HL-60 (cell line): ENCODE measurements at regions not wholly inside any gene's neighbourhood (a gene's known extent, or its start where the extent isn't known, plus 50 kb on each side); places are given as distances from the start of the nearest gene placed in this dataset.
"Not testable (repeated sequence)": the region's sequence is repeated elsewhere in the genome, so short reads cannot be mapped to it uniquely, and the experiment has no call there.

Experiments
- DNase-seq, 2 experiments: peaks; one replicate each; pipeline ENCODE4 v3.0.0-alpha.2; 2010 to 2020; ENCODE audit warnings: low read depth in 1 of 2, low spot score in 1 of 2
- H3K27ac ChIP-seq: fragments of 250-450 bp; sonication (Bioruptor Pico); replicated peaks from 2 replicates; pipeline ENCODE4 v1.5.1; 2020; ENCODE audit warnings: mild to moderate bottlenecking, moderate library complexity
- H3K27me3 ChIP-seq: fragments of 250-450 bp; sonication (Bioruptor Pico); 2 replicates; pipeline ENCODE4 v1.5.1; 2021; ENCODE audit warnings: mild to moderate bottlenecking, moderate library complexity; ENCODE audit not compliant: insufficient read depth, poor library complexity, severe bottlenecking
- H3K4me3 ChIP-seq: replicated peaks from 2 replicates; pipeline ENCODE4 v1.5.1; 2011; ENCODE audit warnings: mild to moderate bottlenecking, control low read depth, low read length; ENCODE audit not compliant: insufficient read depth
- GABPA ChIP-seq: IDR thresholded peaks from 2 replicates; pipeline ENCODE4 v1.6.1; 2012; ENCODE audit warnings: low read depth
- POLR2AphosphoS5 ChIP-seq: IDR thresholded peaks from 2 replicates; pipeline ENCODE4 v1.6.1; 2012; ENCODE audit warnings: low read depth
- SPI1 ChIP-seq: IDR thresholded peaks from 2 replicates; pipeline ENCODE4 v1.6.1; 2012; ENCODE audit warnings: low read depth, mild to moderate bottlenecking, borderline replicate concordance
- TF ChIP-seq, protein P1 (sequence below): IDR thresholded peaks from one replicate; pipeline ENCODE4 v1.5.1; 2011; ENCODE audit warnings: low read length, control low read depth, inconsistent platforms; ENCODE audit not compliant: insufficient read depth
- TF ChIP-seq, protein P2 (sequence below): IDR thresholded peaks from 2 replicates; pipeline ENCODE4 v1.6.1; 2012; ENCODE audit warnings: low read depth; ENCODE audit not compliant: insufficient replicate concordance

DNA sequence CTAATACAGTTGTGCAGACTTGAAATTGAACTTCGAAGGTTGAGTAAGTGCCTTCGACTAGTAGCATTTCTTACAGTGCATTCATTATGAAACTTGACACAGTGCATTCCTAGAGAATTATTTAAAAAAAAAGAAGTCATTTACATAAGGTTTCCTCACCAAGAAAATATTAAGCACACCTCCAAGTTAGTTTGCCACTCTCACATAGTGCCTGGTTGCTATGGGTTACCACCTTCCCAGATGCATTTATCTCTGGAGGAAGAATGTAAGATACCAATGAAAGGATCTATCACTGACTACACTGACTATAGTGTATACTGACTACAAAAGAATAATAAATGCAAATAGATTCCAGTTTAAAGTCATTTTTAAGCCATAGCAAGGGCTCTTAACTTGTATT is 311.9 kb upstream of the RASGEF1B start:
- no peak for TF ChIP-seq SPI1
- no peak for TF ChIP-seq GABPA
- TF ChIP-seq, protein P1, sequence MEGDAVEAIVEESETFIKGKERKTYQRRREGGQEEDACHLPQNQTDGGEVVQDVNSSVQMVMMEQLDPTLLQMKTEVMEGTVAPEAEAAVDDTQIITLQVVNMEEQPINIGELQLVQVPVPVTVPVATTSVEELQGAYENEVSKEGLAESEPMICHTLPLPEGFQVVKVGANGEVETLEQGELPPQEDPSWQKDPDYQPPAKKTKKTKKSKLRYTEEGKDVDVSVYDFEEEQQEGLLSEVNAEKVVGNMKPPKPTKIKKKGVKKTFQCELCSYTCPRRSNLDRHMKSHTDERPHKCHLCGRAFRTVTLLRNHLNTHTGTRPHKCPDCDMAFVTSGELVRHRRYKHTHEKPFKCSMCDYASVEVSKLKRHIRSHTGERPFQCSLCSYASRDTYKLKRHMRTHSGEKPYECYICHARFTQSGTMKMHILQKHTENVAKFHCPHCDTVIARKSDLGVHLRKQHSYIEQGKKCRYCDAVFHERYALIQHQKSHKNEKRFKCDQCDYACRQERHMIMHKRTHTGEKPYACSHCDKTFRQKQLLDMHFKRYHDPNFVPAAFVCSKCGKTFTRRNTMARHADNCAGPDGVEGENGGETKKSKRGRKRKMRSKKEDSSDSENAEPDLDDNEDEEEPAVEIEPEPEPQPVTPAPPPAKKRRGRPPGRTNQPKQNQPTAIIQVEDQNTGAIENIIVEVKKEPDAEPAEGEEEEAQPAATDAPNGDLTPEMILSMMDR = no peak
- no peak for TF ChIP-seq POLR2AphosphoS5
- TF ChIP-seq, protein P2, sequence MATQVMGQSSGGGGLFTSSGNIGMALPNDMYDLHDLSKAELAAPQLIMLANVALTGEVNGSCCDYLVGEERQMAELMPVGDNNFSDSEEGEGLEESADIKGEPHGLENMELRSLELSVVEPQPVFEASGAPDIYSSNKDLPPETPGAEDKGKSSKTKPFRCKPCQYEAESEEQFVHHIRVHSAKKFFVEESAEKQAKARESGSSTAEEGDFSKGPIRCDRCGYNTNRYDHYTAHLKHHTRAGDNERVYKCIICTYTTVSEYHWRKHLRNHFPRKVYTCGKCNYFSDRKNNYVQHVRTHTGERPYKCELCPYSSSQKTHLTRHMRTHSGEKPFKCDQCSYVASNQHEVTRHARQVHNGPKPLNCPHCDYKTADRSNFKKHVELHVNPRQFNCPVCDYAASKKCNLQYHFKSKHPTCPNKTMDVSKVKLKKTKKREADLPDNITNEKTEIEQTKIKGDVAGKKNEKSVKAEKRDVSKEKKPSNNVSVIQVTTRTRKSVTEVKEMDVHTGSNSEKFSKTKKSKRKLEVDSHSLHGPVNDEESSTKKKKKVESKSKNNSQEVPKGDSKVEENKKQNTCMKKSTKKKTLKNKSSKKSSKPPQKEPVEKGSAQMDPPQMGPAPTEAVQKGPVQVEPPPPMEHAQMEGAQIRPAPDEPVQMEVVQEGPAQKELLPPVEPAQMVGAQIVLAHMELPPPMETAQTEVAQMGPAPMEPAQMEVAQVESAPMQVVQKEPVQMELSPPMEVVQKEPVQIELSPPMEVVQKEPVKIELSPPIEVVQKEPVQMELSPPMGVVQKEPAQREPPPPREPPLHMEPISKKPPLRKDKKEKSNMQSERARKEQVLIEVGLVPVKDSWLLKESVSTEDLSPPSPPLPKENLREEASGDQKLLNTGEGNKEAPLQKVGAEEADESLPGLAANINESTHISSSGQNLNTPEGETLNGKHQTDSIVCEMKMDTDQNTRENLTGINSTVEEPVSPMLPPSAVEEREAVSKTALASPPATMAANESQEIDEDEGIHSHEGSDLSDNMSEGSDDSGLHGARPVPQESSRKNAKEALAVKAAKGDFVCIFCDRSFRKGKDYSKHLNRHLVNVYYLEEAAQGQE = no peak
- no peak overlapping the region for H3K27ac ChIP-seq
- no peaks in the 10 kb centered on the region for H3K27me3 ChIP-seq
- no peak for DNase-seq
- H3K4me3 ChIP-seq = no peak overlapping the region

DNA sequence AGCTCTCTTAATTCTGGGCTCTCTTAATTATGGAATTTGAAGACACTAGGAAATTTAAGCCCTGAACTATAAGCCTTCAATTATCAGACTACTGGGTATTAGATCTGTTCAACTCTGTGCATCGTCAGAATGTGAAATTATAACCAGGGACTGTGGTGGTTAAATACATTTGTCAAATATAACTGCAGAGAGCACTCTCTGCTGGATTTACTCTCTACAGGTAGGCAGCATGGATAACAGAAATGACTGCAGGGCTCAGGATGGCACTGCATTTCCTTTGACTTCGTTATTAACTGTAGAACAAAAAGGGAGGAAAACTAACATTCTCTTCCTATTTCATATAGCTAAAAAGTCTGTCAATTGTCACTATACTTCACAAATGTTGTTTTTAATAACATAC is 310.1 kb upstream of the RASGEF1B start:
- no peak overlapping the region for H3K27ac ChIP-seq
- DNase-seq = no peak
- TF ChIP-seq, protein P2 = no peak
- no peak for TF ChIP-seq GABPA
- no peak for TF ChIP-seq SPI1
- TF ChIP-seq, protein P1 = no peak
- no peak for TF ChIP-seq POLR2AphosphoS5
- H3K4me3 ChIP-seq = no peak overlapping the region
- no peaks in the 10 kb centered on the region for H3K27me3 ChIP-seq

DNA sequence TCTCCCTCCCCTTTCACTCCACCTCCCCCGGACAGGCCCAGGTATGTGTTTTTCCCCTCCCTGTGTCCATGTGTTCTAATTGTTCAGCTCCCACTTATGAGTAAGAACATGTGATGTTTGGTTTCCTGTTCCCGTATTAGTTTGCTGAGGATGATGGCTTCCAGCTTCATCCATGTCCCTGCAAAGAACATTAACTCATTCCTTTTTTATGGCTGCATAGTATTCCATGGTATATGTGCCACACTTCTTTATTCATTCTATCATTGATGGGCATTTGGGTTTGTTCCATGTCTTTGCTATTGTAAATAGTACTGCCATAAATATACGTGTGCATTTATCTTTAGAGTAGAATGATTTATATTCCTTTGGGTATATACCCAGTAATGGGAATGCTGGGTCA is 306.0 kb upstream of the RASGEF1B start:
- not testable (repeated sequence) for H3K4me3 ChIP-seq, H3K27me3 ChIP-seq, DNase-seq, H3K27ac ChIP-seq

DNA sequence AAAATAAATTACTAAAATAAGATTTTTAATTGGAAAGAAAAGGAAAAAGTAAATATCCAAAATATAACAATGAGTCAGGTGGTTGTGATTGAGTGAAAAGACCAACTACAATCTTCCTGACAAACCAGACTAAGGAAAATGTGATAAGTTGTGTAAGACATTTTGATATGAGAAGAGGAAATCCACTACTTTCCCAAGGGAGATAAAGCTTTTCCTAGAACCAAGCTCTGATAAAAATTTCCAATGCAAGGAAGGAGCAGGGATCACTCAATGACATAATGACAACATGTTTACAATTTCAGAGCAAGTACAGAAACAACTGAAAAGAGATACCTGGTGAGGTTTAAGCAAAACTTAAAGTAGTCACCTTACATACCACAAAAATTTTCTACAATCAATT is 305.1 kb upstream of the RASGEF1B start:
- Histone ChIP-seq H3K4me3 (no peak overlapping the region), H3K27me3 (no peaks in the 10 kb centered on the region), H3K27ac (no peak overlapping the region)
- TF ChIP-seq, protein P1 = no peak
- no peak for TF ChIP-seq GABPA
- TF ChIP-seq, protein P2 = no peak
- TF ChIP-seq SPI1 = no peak
- TF ChIP-seq POLR2AphosphoS5 = no peak
- DNase-seq = no peak
